Breast epithelium (tissue), 3 donors: ENCODE measurements at regions not wholly inside any gene's neighbourhood (a gene's known extent, or its start where the extent isn't known, plus 50 kb on each side); places are given as distances from the start of the nearest gene placed in this dataset.

Experiments
- POLR2A ChIP-seq: fragments of 450-650 bp; IDR thresholded peaks from one replicate; pipeline ENCODE4 v1.6.1; 2016; ENCODE audit warnings: antibody characterized with exemption, mild to moderate bottlenecking, moderate library complexity
- POLR2AphosphoS5 ChIP-seq, 3 donors: sonication (generic); formaldehyde crosslinking; IDR thresholded peaks; one replicate each; pipeline ENCODE4 v1.6.1; 2017; ENCODE audit warnings: antibody characterized with exemption in 3 of 3
- TF ChIP-seq, protein P1 (sequence below), 3 donors: fragments of 450-650 bp; IDR thresholded peaks; one replicate each; pipeline ENCODE4 v1.5.1; 2016 to 2017; ENCODE audit warnings: antibody characterized with exemption in 3 of 3, mild to moderate bottlenecking in 3 of 3, moderate library complexity in 3 of 3

DNA sequence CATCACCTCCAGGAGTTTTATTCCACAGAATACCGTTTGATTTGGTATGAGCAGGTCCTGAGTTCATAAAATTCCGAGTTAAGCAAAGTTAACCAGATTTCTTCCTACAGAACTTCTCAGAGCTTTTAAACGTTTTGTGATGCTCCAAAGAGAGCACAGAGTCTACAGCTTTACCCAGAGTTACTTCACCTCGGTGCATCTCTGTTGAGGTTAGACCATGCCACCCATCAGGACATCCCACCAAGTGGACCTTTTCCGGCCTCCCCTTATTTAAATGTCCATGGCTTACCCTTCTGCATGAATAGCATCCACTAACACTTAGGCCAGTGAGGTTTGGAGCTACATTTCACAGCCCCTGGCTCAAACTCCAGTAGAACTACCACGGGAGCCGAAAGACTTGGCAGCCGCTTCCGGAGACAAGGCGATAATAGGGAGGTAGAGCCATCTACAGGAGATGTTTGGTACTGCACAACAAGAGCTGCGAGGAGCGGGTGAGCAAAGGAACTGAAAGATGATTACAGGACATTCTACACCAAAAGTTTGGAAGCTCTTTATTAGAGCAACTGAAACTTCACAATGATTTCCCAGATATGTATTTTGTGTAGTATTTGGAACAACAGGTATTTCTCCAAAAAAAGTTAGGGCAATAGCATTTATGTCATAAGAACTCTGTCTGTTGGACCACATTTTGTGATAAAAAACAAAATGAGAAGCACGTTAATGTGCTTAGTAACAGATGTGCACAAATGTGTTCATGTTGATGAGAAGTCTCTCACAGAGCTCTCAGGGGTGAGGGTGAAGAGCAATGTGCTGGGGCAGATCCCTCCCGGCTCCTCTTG lies 174.7 kb downstream of the HERPUD2 start:
- TF ChIP-seq POLR2A (no peak), POLR2AphosphoS5 (IDR thresholded peaks at IDR 0.05) (no peak)
- TF ChIP-seq, protein P1, sequence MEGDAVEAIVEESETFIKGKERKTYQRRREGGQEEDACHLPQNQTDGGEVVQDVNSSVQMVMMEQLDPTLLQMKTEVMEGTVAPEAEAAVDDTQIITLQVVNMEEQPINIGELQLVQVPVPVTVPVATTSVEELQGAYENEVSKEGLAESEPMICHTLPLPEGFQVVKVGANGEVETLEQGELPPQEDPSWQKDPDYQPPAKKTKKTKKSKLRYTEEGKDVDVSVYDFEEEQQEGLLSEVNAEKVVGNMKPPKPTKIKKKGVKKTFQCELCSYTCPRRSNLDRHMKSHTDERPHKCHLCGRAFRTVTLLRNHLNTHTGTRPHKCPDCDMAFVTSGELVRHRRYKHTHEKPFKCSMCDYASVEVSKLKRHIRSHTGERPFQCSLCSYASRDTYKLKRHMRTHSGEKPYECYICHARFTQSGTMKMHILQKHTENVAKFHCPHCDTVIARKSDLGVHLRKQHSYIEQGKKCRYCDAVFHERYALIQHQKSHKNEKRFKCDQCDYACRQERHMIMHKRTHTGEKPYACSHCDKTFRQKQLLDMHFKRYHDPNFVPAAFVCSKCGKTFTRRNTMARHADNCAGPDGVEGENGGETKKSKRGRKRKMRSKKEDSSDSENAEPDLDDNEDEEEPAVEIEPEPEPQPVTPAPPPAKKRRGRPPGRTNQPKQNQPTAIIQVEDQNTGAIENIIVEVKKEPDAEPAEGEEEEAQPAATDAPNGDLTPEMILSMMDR (IDR thresholded peaks at IDR 0.05): peak; percentile 58 to 74 (median 70)
